ENCODE measurements at regions not wholly inside any gene's neighbourhood (a gene's known extent, or its start where the extent isn't known, plus 50 kb on each side); places are given as distances from the start of the nearest gene placed in this dataset.

DNA sequence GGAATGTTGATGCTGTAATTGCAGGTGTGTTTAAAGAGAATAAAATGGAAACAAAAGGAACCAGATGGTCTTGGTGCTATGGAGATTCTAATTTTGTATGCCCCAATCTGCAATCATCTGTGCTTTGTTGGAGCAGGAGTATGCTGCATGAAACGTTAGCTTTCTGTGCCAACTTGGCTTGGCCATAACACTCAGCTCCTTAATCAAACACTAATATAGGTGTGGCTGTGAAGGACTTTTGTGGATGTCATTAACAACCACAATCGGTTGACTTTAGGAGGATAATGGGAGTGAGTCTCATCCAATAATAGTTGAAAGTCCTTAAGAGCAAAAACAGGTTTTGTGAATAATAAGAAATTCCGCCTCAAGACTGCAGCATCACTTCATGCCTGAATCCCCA lies 399.2 kb downstream of the NLGN4X start:
- Histone ChIP-seq H3K9me3 (ENCODE audit: insufficient read depth, low read depth, low read length) (no peaks in the 10 kb centered on the region), H3K27me3 (ENCODE audit: insufficient read depth, low read length) (no peaks in the 10 kb centered on the region), H3K27ac (ENCODE audit: low read depth, low read length) (no peak overlapping the region), H3K36me3 (ENCODE audit: insufficient read depth, low read length) (no peaks in the 10 kb centered on the region), H3K9ac (ENCODE audit: low read depth, low read length) (no peak overlapping the region), H3K4me3 (ENCODE audit: low read length) (no peak overlapping the region), H3K4me1 (ENCODE audit: insufficient read depth, low read length) (no peaks in the 10 kb centered on the region)
- WGBS: 89% methylated on average over 2 of the region's 3 CpGs

DNA sequence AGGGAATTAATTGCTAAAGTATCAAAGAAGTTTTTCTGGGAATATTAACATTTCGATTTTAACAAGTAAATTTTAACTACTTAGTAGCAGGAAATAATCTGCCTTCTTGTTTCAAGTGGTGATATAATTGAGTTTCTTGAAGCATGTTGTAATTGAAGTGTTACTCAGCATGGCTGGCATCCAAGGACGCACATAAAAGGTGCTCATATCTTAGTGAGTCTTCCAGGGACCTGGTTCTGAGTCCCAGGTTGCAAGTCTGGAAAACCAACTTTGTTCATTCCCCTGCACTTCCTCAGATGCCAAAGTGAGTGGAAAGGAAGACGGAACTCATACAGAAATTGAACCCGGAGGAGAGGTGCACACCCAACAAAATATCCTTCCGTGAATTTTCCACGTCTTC lies 399.6 kb downstream of the NLGN4X start:
- Histone ChIP-seq H3K27ac (ENCODE audit: low read depth, low read length) (no peak overlapping the region), H3K27me3 (ENCODE audit: insufficient read depth, low read length) (no peaks in the 10 kb centered on the region), H3K4me3 (ENCODE audit: low read length) (no peak overlapping the region), H3K36me3 (ENCODE audit: insufficient read depth, low read length) (no peaks in the 10 kb centered on the region), H3K4me1 (ENCODE audit: insufficient read depth, low read length) (no peaks in the 10 kb centered on the region), H3K9ac (ENCODE audit: low read depth, low read length) (no peak overlapping the region), H3K9me3 (ENCODE audit: insufficient read depth, low read depth, low read length) (no peaks in the 10 kb centered on the region)
- WGBS: 91% methylated on average over 5 of the region's 6 CpGs

DNA sequence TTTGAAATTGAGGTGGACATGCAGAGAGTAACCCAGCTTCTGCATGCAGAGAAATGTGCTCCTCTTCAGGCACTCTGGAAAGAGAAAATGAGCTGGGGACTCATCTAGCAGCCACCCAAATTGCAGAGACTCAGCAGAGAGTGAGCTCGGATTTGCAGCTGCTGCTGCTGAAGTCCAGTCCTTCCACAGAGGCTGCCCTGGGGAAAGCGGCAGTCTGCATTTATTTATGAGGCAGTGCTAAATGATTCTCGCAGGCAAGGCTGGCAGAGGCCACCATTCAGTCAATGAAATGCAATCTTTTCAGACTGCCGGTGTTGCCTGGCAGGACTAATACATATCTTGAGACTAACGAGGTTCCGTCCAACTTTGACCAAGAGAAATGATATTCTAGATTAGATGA lies 404.8 kb downstream of the NLGN4X start:
- no peaks in the 10 kb centered on the region for H3K9me3 ChIP-seq (ENCODE audit: insufficient read depth, low read depth, low read length)

DNA sequence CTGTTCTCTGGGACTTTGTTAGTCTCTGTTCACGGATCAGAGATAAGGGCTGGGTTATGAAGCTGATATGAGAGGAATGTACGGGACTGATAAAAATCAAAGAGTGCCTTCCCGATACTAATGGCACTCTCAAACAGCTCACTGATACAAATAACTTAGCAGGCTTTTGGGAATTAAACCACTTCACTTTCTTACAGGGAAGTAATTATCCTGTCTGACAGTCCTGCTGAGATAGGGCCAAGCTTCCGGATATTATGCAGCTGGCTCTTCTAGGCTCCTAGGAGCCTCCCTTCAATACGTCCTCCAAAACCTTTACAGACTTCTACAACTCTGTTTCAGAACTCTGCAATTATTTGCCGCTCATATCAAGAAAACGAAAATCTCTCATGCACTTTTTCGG lies 418.0 kb downstream of the NLGN4X start:
- H3K36me3 ChIP-seq (ENCODE audit: insufficient read depth, low read length): no peaks in the 10 kb centered on the region
- WGBS: 86% methylated on average over 8 of the region's 8 CpGs
- H3K27me3 ChIP-seq (ENCODE audit: insufficient read depth, low read length): no peaks in the 10 kb centered on the region
- no peaks in the 10 kb centered on the region for H3K9me3 ChIP-seq (ENCODE audit: insufficient read depth, low read depth, low read length)
- H3K4me1 ChIP-seq (ENCODE audit: insufficient read depth, low read length): no peaks in the 10 kb centered on the region
- no peak overlapping the region for H3K4me3 ChIP-seq (ENCODE audit: low read length)
- no peak overlapping the region for H3K9ac ChIP-seq (ENCODE audit: low read depth, low read length)
- no peak overlapping the region for H3K27ac ChIP-seq (ENCODE audit: low read depth, low read length)

More for the DNA sequence above, 404.8 kb downstream of the NLGN4X start:
- WGBS: 75% methylated on average over 6 of the region's 6 CpGs
- Histone ChIP-seq H3K27me3 (ENCODE audit: insufficient read depth, low read length) (no peaks in the 10 kb centered on the region), H3K4me1 (ENCODE audit: insufficient read depth, low read length) (no peaks in the 10 kb centered on the region), H3K27ac (ENCODE audit: low read depth, low read length) (no peak overlapping the region), H3K36me3 (ENCODE audit: insufficient read depth, low read length) (no peaks in the 10 kb centered on the region), H3K9ac (ENCODE audit: low read depth, low read length) (no peak overlapping the region), H3K4me3 (ENCODE audit: low read length) (no peak overlapping the region)

DNA sequence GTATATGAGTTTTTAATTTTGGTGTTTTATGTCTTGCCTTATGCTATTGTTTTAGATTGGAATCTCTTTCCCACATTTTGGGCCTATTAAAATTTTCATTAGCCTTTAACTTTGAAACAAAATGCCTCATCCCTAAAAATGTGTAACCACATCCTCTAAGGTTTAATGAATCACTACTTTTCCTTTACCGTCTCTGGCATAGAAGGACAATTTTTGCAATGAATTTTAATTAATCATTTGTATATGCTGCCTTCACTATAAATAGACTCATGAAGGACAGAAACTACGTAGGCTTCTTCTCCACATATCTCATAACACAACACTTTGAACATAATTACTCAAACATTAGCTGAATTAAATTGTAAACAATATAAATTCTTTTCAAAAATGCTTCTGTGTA lies 421.5 kb downstream of the NLGN4X start:
- H3K27me3 ChIP-seq (ENCODE audit: insufficient read depth, low read length): no peaks in the 10 kb centered on the region
- no peak overlapping the region for H3K27ac ChIP-seq (ENCODE audit: low read depth, low read length)
- no peak overlapping the region for H3K4me3 ChIP-seq (ENCODE audit: low read length)
- no peaks in the 10 kb centered on the region for H3K4me1 ChIP-seq (ENCODE audit: insufficient read depth, low read length)
- H3K9ac ChIP-seq (ENCODE audit: low read depth, low read length): no peak overlapping the region
- 100% methylated on average over 1 of the region's 2 CpGs for WGBS
- H3K36me3 ChIP-seq (ENCODE audit: insufficient read depth, low read length): no peaks in the 10 kb centered on the region
- no peaks in the 10 kb centered on the region for H3K9me3 ChIP-seq (ENCODE audit: insufficient read depth, low read depth, low read length)

DNA sequence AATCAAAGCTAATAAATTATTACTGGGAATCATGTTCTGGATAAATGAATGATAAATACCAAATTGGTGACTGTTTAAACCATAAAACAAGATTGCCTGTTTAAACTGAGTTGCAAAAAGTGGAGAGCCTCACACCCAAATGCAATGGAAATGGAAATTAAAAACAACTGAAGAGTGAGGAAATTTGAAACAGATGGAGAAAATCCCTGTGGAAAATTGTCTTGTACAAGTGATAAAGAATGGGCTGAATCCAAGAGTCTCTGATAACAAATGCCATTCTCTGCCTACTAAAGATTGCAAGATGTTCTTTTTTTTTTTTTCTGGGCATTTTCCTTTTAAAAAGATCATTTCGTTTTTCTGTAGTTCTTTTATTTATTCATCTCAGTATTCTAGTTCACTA lies 426.3 kb downstream of the NLGN4X start:
- Histone ChIP-seq H3K9me3 (ENCODE audit: insufficient read depth, low read depth, low read length) (no peaks in the 10 kb centered on the region), H3K27me3 (ENCODE audit: insufficient read depth, low read length) (no peaks in the 10 kb centered on the region), H3K27ac (ENCODE audit: low read depth, low read length) (no peak overlapping the region), H3K9ac (ENCODE audit: low read depth, low read length) (no peak overlapping the region), H3K4me3 (ENCODE audit: low read length) (no peak overlapping the region), H3K4me1 (ENCODE audit: insufficient read depth, low read length) (no peaks in the 10 kb centered on the region), H3K36me3 (ENCODE audit: insufficient read depth, low read length) (no peaks in the 10 kb centered on the region)
- WGBS: no CpG with 5 or more reads among the region's 1 CpG

DNA sequence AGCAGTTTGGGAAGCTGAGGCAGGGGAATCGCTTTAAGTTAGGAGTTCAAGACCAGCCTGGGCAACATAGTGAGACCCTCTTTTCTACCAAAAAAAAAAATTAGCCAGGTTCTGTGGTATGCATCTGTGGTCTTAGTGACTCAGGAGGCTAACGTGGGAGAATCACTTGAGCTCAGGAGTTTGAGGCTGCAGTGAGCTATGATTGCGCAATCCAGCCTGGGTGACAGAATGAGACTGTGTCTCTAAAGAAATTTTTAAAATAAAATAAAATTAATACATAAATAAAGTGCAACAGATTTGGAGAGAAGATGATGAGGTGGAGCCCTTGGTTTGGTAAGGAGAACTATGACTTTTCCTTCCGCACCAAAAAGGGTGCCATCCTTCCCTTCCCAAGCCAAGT lies 436.9 kb downstream of the NLGN4X start:
- H3K4me3 ChIP-seq (ENCODE audit: low read length): no peak overlapping the region
- H3K9me3 ChIP-seq (ENCODE audit: insufficient read depth, low read depth, low read length): no peaks in the 10 kb centered on the region
- H3K27ac ChIP-seq (ENCODE audit: low read depth, low read length): no peak overlapping the region
- H3K4me1 ChIP-seq (ENCODE audit: insufficient read depth, low read length): no peaks in the 10 kb centered on the region
- WGBS: 90% methylated on average over 2 of the region's 4 CpGs
- H3K9ac ChIP-seq (ENCODE audit: low read depth, low read length): no peak overlapping the region
- no peaks in the 10 kb centered on the region for H3K36me3 ChIP-seq (ENCODE audit: insufficient read depth, low read length)
- H3K27me3 ChIP-seq (ENCODE audit: insufficient read depth, low read length): no peaks in the 10 kb centered on the region

DNA sequence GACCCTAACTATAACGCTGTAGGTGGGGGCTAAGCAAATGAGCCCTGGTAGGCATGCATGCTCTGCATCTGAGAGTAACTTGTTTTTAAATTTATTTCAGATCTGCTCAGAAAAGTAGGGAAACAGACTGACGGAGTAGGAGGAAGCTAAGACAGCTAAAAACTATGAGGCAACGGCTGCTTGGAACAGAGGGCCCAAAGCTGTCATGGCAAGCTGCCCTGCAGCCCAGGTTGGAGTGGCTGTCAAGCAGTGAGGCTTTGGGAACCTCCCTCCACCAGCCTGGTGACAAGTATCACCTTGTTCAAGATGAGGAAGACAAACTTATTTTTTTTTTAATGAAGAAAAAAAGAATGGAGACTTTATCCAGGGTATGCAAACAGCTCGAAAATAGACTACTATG lies 439.8 kb downstream of the NLGN4X start:
- no peak overlapping the region for H3K27ac ChIP-seq (ENCODE audit: low read depth, low read length)
- WGBS: 89% methylated on average over 3 of the region's 4 CpGs
- H3K4me3 ChIP-seq (ENCODE audit: low read length): no peak overlapping the region
- H3K27me3 ChIP-seq (ENCODE audit: insufficient read depth, low read length): no peaks in the 10 kb centered on the region
- H3K9ac ChIP-seq (ENCODE audit: low read depth, low read length): no peak overlapping the region
- no peaks in the 10 kb centered on the region for H3K9me3 ChIP-seq (ENCODE audit: insufficient read depth, low read depth, low read length)
- no peaks in the 10 kb centered on the region for H3K36me3 ChIP-seq (ENCODE audit: insufficient read depth, low read length)
- H3K4me1 ChIP-seq (ENCODE audit: insufficient read depth, low read length): no peaks in the 10 kb centered on the region

DNA sequence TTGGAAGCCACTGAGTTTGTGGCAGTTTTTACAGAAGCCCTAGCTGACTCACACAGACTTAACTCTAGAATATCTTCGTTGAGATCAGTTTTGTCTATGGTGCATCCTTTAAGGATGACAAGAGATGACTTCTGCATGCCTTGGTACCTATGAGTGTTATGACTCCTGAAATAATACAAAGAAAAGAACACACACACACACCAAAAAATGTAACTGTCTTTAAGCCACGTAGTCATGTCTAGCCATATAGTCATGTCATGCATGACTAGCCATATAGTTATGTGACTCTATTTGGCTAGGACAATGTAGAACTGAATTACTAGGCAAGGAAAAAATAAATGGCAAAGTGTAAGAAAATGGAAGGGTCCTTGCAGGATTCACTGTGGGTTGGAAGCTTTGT lies 447.8 kb downstream of the NLGN4X start:
- Histone ChIP-seq H3K27me3 (ENCODE audit: insufficient read depth, low read length) (no peaks in the 10 kb centered on the region), H3K4me3 (ENCODE audit: low read length) (no peak overlapping the region), H3K9me3 (ENCODE audit: insufficient read depth, low read depth, low read length) (no peaks in the 10 kb centered on the region), H3K27ac (ENCODE audit: low read depth, low read length) (no peak overlapping the region), H3K9ac (ENCODE audit: low read depth, low read length) (no peak overlapping the region), H3K36me3 (ENCODE audit: insufficient read depth, low read length) (no peaks in the 10 kb centered on the region), H3K4me1 (ENCODE audit: insufficient read depth, low read length) (no peaks in the 10 kb centered on the region)
- no CpG with 5 or more reads among the region's 2 CpGs for WGBS

DNA sequence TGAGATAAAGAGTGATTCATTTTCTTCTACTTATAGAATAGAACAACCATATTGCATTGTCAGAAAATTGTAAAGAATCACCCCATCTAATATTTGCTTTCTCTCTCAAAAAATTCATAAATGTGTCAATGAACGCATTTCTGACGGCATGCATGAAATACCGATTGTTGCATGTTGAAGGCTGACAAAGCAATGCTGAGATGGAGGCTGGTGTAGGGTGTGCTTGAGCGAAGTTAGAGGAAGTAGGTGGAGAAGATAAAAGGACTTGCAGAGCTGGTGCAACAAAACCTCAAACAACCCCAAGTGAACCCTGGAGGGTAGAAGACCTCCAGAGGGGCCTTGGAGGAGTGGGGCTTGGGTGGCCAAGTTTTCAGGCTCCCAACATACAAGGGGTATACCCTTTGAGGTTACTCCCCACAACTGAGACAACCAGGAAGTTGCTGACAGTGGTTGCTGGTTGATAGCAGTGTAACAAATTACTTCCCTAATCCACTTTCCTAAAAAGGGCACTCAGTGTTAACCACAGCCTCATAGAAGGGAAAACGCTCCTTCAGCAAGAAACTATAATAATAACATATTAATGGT lies 452.7 kb downstream of the NLGN4X start:
- Histone ChIP-seq H3K9ac (ENCODE audit: low read depth, low read length) (no peak overlapping the region), H3K27ac (ENCODE audit: low read depth, low read length) (no peak overlapping the region), H3K9me3 (ENCODE audit: insufficient read depth, low read depth, low read length) (no peaks in the 10 kb centered on the region), H3K4me3 (ENCODE audit: low read length) (no peak overlapping the region), H3K36me3 (ENCODE audit: insufficient read depth, low read length) (no peaks in the 10 kb centered on the region), H3K4me1 (ENCODE audit: insufficient read depth, low read length) (no peaks in the 10 kb centered on the region), H3K27me3 (ENCODE audit: insufficient read depth, low read length) (no peaks in the 10 kb centered on the region)
- 45% methylated on average over 4 of the region's 5 CpGs for WGBS

DNA sequence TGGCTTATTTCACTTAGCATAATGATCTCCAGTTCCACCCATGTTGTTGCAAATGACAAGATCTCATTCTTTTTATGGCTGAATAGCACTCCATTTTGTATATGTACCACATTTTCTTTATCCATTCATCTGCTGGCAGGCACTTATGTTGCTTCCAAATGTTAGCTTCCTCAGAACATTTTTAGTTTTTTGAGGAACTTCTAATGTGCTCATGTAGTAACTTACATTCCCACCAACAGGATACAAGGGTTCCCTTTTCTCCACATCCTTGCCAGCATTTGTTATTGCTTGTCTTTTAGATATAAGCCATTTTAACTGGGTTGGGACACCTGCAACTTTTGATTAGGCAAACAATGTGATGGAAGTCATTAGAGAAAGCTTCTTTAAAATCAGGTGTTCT lies 454.2 kb downstream of the NLGN4X start:
- Histone ChIP-seq H3K36me3 (ENCODE audit: insufficient read depth, low read length) (no peaks in the 10 kb centered on the region), H3K27me3 (ENCODE audit: insufficient read depth, low read length) (no peaks in the 10 kb centered on the region), H3K9me3 (ENCODE audit: insufficient read depth, low read depth, low read length) (no peaks in the 10 kb centered on the region), H3K4me3 (ENCODE audit: low read length) (no peak overlapping the region), H3K4me1 (ENCODE audit: insufficient read depth, low read length) (no peaks in the 10 kb centered on the region), H3K9ac (ENCODE audit: low read depth, low read length) (no peak overlapping the region), H3K27ac (ENCODE audit: low read depth, low read length) (no peak overlapping the region)

DNA sequence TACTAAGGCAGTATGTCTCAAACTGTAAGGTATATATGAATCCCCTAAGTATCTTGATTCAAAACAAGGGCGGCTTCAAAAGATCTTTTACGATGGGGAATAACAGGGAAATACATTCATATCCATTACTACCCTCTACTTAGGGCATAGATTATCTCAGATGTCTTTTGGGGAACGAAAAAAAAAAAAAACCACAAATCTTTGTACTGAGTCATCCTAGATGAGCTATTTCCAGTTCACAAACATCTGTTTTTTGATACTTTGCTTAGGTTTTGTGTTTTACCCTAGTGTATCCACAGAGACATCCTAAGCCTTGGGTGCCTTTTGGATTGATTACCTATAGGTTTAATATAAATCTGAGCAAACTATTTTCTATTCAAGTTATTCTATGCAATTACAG lies 457.2 kb downstream of the NLGN4X start:
- H3K4me1 ChIP-seq (ENCODE audit: insufficient read depth, low read length): no peaks in the 10 kb centered on the region
- no peaks in the 10 kb centered on the region for H3K36me3 ChIP-seq (ENCODE audit: insufficient read depth, low read length)
- no peak overlapping the region for H3K27ac ChIP-seq (ENCODE audit: low read depth, low read length)
- H3K27me3 ChIP-seq (ENCODE audit: insufficient read depth, low read length): no peaks in the 10 kb centered on the region
- H3K9ac ChIP-seq (ENCODE audit: low read depth, low read length): no peak overlapping the region
- 75% methylated on average over 2 of the region's 3 CpGs for WGBS
- no peak overlapping the region for H3K4me3 ChIP-seq (ENCODE audit: low read length)
- no peaks in the 10 kb centered on the region for H3K9me3 ChIP-seq (ENCODE audit: insufficient read depth, low read depth, low read length)
